Breast epithelium (tissue), 4 donors: ENCODE measurements at regions not wholly inside any gene's neighbourhood (a gene's known extent, or its start where the extent isn't known, plus 50 kb on each side); places are given as distances from the start of the nearest gene placed in this dataset.

Experiments used
- DNase-seq, 2 donors: peaks; one replicate each; pipeline ENCODE4 v3.0.0-alpha.2; 2019; ENCODE audit warnings: low spot score in 2 of 2
- H3K27ac ChIP-seq, 2 donors: fragments of 200-600 bp; sonication (generic) in 1 of 2; one replicate each; pipeline ENCODE4 v1.5.1; 2016 to 2019; ENCODE audit warnings: mild to moderate bottlenecking in 1 of 2
- H3K27me3 ChIP-seq, 2 donors: fragments of 200-600 bp; sonication (generic) in 1 of 2; one replicate each; pipeline versions ENCODE4 v1.5.1 to v1.6.0; 2017 to 2019; ENCODE audit warnings: control low read depth in 1 of 2, mild to moderate bottlenecking in 1 of 2
- H3K36me3 ChIP-seq: fragments of 200-600 bp; one replicate; pipeline ENCODE4 v1.5.1; 2019
- H3K4me1 ChIP-seq, 2 donors: fragments of 200-600 bp; sonication (generic); one replicate each; pipeline ENCODE4 v1.5.1; 2016 to 2019; ENCODE audit warnings: control low read depth in 1 of 2
- H3K4me3 ChIP-seq, 3 donors: fragments of 200-600 bp; sonication (generic); 1 replicate in 2 of 3; 2 replicates in 1 of 3; pipeline ENCODE4 v1.5.1; 2016 to 2019; ENCODE audit warnings: mild to moderate bottlenecking in 3 of 3, moderate library complexity in 2 of 3
- H3K9me3 ChIP-seq, 2 donors: fragments of 200-600 bp; sonication (generic) in 1 of 2; one replicate each; pipeline ENCODE4 v1.5.1; 2016 to 2019; ENCODE audit warnings: control low read depth in 1 of 2
- CTCF ChIP-seq, 3 donors: fragments of 450-650 bp; IDR thresholded peaks; one replicate each; pipeline ENCODE4 v1.5.1; 2016 to 2017; ENCODE audit warnings: antibody characterized with exemption in 3 of 3, mild to moderate bottlenecking in 3 of 3, moderate library complexity in 3 of 3
- POLR2A ChIP-seq: fragments of 450-650 bp; IDR thresholded peaks from one replicate; pipeline ENCODE4 v1.6.1; 2016; ENCODE audit warnings: antibody characterized with exemption, mild to moderate bottlenecking, moderate library complexity
- POLR2AphosphoS5 ChIP-seq, 3 donors: sonication (generic); formaldehyde crosslinking; IDR thresholded peaks; one replicate each; pipeline ENCODE4 v1.6.1; 2017; ENCODE audit warnings: antibody characterized with exemption in 3 of 3
- intact Hi-C: fragments of 100-400 bp; cut with DNase I; formaldehyde crosslinking; loops from one replicate; pipeline ENCODE4 v1.15.1; 2023; ENCODE audit warnings: low total_unique reads

- no peaks in the 10 kb centered on the region for H3K27me3 ChIP-seq
- TF ChIP-seq POLR2A, result no peak
- no peak for TF ChIP-seq CTCF (IDR thresholded peaks at IDR 0.05)
- TF ChIP-seq POLR2AphosphoS5 (IDR thresholded peaks at IDR 0.05), result no peak
- no peak overlapping the region for H3K4me3 ChIP-seq
- H3K4me1 ChIP-seq, result no peaks in the 10 kb centered on the region
- no peaks in the 10 kb centered on the region for H3K9me3 ChIP-seq
- intact Hi-C loops, result no loop called here
- no peak overlapping the region for H3K27ac ChIP-seq
- no peaks in the 10 kb centered on the region for H3K36me3 ChIP-seq
- DNase-seq, result no peak
Measured at GRCh38 chr9:12194731-12195130, 498.5 kb upstream of the TYRP1 start.

GRCh38 chr9:12195456-12195855 is 497.7 kb upstream of the TYRP1 start:
- no peak for DNase-seq
- intact Hi-C loops, result no loop called here
- H3K4me3 ChIP-seq, result no peak overlapping the region
- no peaks in the 10 kb centered on the region for H3K27me3 ChIP-seq
- H3K27ac ChIP-seq, result no peak overlapping the region
- H3K36me3 ChIP-seq, result no peaks in the 10 kb centered on the region
- no peaks in the 10 kb centered on the region for H3K9me3 ChIP-seq
- TF ChIP-seq CTCF (IDR thresholded peaks at IDR 0.05) (no peak), POLR2AphosphoS5 (IDR thresholded peaks at IDR 0.05) (no peak), POLR2A (no peak)
- no peaks in the 10 kb centered on the region for H3K4me1 ChIP-seq

GRCh38 chr9:12204512-12204911 is 488.7 kb upstream of the TYRP1 start:
- no peak overlapping the region for H3K4me3 ChIP-seq
- TF ChIP-seq CTCF (IDR thresholded peaks at IDR 0.05) (no peak), POLR2A (no peak), POLR2AphosphoS5 (IDR thresholded peaks at IDR 0.05) (no peak)
- intact Hi-C loops, result no loop called here
- H3K36me3 ChIP-seq, result no peaks in the 10 kb centered on the region
- no peaks in the 10 kb centered on the region for H3K9me3 ChIP-seq
- H3K27ac ChIP-seq, result no peak overlapping the region
- H3K27me3 ChIP-seq, result no peaks in the 10 kb centered on the region
- no peak for DNase-seq
- H3K4me1 ChIP-seq, result no peaks in the 10 kb centered on the region

GRCh38 chr9:12212860-12213259 is 480.3 kb upstream of the TYRP1 start:
- no peaks in the 10 kb centered on the region for H3K36me3 ChIP-seq
- DNase-seq, result no peak
- intact Hi-C loops, result loop anchor here (10.0 kb wide), 1 partner anchor 198 kb away; no protein-coding TSS in a partner anchor
- H3K4me3 ChIP-seq, result no peak overlapping the region
- no peaks in the 10 kb centered on the region for H3K4me1 ChIP-seq
- no peak for TF ChIP-seq CTCF (IDR thresholded peaks at IDR 0.05)
- H3K9me3 ChIP-seq, result no peaks in the 10 kb centered on the region
- H3K27me3 ChIP-seq, result no peaks in the 10 kb centered on the region
- H3K27ac ChIP-seq, result no peak overlapping the region

- DNase-seq, result no peak
- H3K27me3 ChIP-seq, result no peaks in the 10 kb centered on the region
- H3K36me3 ChIP-seq, result no peaks in the 10 kb centered on the region
- TF ChIP-seq CTCF (IDR thresholded peaks at IDR 0.05) (no peak), POLR2AphosphoS5 (IDR thresholded peaks at IDR 0.05) (no peak), POLR2A (no peak)
- H3K27ac ChIP-seq, result no peak overlapping the region
- no peaks in the 10 kb centered on the region for H3K4me1 ChIP-seq
- intact Hi-C loops, result no loop called here
- no peak overlapping the region for H3K4me3 ChIP-seq
- H3K9me3 ChIP-seq, result no peaks in the 10 kb centered on the region
Measured at GRCh38 chr9:12221470-12221869, 471.7 kb upstream of the TYRP1 start.
